Epidermal melanocyte (primary cell): ENCODE measurements at regions not wholly inside any gene's neighbourhood (a gene's known extent, or its start where the extent isn't known, plus 50 kb on each side); places are given as distances from the start of the nearest gene placed in this dataset.
"Not testable (repeated sequence)": the region's sequence is repeated elsewhere in the genome, so short reads cannot be mapped to it uniquely, and the experiment has no call there.

Source experiments
- DNase-seq: peaks from one replicate; pipeline ENCODE4 v3.0.0; 2011; ENCODE audit warnings: low spot score; ENCODE audit not compliant: insufficient read length

GRCh38 chr3:74978684-74979083 is 364.2 kb upstream of the CNTN3 start:
- DNase-seq, result no peak

DNA sequence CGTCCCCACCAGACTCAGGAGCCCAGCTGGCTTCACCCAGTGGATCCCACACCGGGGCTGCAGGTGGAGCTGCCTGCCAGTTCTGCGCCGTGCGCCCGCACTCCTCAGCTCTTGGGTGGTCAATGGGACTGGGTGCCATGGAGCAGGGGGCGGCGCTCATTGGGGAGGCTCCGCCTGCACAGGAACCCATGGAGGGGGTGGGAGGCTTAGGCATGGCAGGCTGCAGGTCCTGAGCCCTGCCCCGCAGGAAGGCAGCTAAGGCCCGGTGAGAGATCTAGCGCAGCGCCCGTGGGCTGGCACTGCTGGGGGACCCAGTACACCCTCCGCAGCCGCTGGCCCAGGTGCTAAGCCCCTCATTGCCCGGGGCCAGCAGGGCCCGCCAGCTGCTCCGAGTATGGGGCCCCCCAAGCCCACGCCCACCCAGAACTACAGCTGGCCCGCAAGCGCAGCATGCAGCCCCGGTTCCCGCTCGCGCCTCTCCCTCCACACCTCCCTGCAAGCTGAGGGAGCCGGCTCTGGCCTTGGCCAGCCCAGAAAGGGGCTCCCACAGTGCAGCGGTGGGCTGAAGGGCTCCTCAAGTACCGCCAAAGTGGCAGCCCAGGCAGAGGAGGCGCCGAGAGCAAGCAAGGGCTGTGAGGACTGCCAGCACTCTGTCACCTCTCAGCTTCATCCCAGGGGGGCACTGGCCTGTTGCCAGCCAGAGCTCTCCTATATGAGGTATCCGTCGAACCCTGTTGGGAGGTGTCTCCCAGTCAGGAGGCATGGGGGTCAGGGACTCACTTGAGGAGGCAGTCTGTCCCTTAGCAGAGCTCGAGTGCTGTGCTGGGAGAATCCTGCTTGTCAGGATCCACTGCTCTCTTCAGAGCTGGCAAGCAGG is 370.8 kb upstream of the CNTN3 start:
- not testable (repeated sequence) for DNase-seq

DNA sequence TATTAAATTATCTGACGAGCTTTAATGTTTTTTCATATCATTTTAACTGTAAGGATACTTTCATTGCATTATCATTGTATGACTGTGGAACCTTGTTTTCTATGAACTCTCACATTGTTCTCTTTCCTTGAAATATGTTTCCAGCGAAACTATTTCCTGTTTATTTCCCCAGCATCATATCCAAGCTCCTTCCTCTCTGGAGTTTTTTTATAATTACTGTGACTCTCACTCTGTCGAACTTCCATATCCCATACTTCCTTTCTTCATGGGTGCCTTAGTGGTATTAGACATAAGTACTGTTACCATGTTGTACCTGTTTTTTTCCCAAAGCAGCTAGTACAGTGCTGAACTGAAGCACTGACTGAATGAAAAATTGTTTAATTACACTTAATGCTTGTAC is 373.6 kb upstream of the CNTN3 start:
- no peak for DNase-seq

DNA sequence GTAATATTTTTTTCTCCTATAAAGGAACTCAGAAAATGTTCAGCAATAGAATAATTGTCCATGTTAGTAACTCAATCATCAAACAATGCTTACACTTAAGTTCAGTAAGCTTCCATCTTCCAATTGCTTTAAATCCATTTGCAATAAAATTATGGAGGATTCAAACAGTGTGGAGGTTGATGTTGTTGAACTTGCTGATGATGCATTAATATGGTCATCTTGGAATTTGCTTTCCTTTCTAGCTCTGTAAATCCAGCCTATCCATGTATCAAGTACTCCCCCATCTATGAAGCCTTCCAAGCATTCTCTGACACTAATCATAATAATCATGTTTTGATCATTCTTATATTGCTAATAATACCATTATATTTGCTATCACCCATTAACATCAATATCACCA is 378.4 kb upstream of the CNTN3 start:
- no peak for DNase-seq

DNA sequence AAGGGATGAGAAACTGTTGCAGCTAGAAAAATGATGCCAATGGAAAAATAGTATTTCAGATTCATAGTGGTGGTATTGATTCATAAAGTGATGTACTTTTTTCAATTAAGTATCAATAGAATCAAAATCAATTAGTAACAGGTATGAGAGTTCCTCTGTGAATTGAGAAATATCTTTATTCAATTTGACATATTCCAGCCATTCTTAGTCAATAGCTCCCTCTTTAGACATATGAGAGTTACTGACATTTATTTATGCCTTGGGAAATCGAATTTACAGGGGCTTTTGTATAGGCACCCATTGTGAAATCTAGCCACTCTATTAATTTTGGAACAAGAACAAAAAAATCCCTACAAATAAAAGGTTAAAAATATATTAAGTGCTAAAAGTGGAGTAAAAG is 386.9 kb upstream of the CNTN3 start:
- DNase-seq, result no peak

DNA sequence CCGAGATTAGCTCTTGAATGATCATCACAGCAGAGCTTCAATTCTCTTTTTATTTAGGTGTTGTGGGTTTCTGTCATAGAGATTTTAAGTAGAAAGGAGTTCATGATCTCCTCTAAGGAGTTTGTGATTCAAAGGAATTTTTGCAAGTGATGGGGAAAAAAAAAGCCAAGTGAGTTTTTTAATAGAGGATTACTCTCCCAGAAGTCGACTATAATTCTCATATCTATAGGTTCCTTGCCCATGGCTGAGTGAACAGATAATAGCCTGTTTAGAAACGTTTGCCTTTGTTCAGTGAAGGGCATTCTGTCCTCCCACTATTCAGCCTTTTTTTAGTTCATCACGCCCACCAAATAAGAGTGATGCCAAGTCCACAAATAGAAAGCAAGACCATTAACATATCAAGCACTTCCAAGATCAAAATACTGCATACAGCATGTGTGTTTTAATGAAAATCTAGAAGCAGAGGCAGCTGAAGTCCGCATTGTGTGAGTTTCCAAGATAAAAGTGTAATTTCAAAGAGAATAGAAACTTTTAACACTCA is 398.4 kb upstream of the CNTN3 start:
- DNase-seq, result no peak

DNA sequence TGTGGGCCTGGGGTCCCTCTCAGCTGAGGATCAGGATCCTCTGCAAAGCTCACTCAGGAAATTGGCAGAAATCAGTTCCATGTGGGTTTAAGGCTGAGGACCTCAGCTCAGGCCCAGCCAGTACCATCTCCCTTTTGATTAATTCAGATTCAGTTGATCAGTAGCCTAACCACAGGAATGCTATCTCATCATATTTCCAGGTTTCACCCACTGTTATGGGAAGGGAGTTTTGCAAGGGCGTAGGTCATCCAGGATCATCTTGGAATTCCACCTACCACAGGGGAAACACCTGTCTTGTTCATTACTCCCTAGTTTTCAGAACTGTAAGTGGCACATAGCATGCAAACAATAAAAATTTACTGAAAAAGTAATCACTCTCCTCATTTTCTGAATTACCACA is 399.5 kb upstream of the CNTN3 start:
- no peak for DNase-seq

- no peak for DNase-seq
Observed at GRCh38 chr3:75015280-75015679, 400.8 kb upstream of the CNTN3 start.

- no peak for DNase-seq
Observed at GRCh38 chr3:75035146-75035545, 420.7 kb upstream of the CNTN3 start.

GRCh38 chr3:75042941-75043340 is 428.5 kb upstream of the CNTN3 start:
- no peak for DNase-seq

DNA sequence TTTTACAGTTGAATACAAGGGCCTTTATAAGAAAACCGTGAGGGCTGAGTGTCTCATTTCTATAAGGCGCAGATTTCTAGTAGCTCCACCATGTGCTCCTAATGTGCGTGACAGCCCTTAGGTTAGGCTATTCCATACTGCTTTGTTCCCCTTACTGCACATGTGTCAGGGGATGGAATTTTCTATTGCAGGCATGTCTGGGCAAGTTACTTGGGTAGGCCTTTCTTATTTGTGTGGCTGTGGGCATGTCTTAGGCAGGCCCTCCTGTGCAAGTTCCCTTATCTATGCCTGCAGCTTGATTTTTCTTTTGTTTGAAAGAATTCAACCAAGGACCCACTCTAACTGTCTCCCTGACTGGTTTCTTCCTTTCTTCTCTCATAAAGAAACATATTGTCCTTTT is 434.2 kb upstream of the CNTN3 start:
- no peak for DNase-seq

DNA sequence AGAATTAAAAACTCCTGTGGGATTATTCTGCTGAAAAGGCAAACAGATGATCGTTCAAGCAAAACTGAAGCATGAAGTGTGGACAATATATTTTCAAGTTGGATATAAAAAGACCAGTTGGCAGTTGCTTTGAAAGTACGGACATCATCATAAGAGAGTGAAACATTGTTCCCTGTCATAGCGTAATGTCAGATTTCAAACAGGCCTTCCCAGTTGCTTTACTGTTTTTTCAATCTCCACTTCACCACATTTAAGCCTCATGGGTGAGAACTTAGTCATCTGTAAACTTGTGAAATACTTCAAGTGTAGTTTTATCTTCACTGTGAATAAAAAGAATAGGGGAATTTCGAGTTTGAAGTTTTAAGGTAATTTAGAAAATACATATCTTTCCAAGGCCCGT is 435.1 kb upstream of the CNTN3 start:
- DNase-seq, result no peak

- DNase-seq, result no peak
Observed at GRCh38 chr3:75059120-75059519, 444.7 kb upstream of the CNTN3 start.

GRCh38 chr3:75061806-75062205 is 447.3 kb upstream of the CNTN3 start:
- DNase-seq, result no peak

DNA sequence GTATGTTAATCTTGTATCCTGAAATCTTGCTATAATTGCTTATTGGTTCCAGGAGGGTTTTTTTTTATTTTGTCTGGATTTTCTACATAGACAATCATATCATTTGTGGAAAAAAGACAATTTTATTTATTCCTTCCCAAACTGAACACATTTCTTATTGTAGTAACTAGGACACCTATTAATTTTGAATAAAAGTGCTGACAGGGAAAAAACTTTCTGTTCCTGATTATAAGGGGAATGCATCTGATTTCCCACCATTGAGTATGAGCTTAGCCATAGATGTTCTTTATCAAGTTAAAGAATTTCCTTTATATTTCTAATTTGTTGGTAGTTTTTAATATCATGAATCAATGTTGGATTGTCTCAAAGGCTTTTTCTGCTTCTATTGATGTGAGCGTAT is 460.7 kb upstream of the CNTN3 start:
- no peak for DNase-seq

- DNase-seq, result no peak
Observed at GRCh38 chr3:75076481-75076880, 462.0 kb upstream of the CNTN3 start.

DNA sequence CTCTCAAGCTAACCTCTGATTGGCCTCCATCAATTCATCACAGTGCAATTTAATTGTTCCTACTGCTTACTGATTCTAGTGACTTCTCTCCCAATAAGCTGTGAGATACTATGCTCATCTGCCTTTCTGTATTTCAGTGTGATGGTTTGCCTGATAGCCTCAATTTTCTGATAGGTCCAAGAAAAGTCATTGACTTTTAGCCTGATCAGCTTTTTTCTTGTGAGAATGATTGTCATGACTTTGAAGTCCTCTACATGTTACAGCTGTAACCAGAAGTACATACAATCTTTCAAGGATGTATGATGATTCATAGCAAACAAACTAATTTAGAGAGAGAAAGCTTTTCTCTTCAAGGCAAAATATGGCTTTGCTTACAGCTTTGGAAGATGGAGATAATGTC is 463.8 kb upstream of the CNTN3 start:
- no peak for DNase-seq

- no peak for DNase-seq
Observed at GRCh38 chr3:75082845-75083244, 468.4 kb upstream of the CNTN3 start.

GRCh38 chr3:75089841-75090240 is 475.4 kb upstream of the CNTN3 start:
- DNase-seq, result no peak

DNA sequence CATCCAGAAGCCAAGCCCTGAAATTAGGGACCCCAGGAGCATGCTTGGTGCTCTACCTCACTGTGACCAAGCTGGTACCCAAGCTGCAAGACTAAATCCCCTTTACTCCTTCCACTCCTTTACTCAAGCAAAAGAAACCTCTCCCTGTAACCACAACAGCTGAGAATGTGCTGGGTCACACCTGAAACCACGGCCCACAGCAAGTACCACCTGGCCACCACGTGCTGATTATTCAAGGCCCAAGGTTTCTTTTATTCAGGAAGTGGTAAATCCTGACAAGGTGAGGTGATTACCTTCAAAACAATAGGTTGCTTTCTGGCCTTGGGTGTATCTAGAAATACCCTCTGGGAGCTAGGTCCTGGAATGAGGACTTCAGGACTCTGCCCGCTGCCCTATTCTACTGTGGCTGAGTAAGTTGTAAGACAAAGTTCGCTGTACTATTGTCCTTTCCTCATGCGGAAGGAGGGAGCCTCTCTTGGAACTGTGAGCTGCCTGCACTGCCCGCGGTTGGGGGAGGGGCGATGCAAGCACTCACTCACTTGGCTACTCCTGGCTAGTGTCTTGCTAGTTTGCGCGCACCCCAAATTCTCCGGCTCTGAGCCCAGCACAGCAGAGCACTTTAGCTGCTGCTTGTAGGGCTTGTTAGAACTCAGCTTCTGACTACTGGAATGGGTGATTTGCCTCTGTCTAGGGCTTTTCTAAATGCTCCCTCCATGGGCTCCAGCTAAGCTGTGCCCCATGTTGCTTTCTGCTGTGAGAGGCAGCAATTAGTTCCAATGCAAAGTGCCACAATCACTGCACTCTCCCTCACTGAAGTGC is 487.1 kb upstream of the CNTN3 start:
- DNase-seq, result no peak

DNA sequence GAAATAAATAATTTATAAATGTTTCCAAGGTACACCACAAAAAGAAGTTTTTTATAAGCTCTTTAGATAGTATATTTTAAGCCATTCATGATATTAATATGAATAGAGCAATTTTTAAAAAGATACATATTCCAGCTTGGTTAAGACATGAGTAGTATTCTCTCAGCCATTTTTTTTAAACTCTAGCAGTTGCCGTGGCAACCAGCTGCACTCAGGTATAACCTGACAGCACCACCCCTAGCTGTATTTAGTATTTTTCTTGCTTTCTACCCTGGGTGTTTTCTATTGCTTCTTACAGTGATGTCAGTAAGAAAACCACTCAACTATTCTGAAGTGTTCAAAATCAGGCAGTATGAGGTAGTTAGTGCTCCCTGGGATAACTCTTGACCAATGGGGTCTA is 496.3 kb upstream of the CNTN3 start:
- no peak for DNase-seq

DNA sequence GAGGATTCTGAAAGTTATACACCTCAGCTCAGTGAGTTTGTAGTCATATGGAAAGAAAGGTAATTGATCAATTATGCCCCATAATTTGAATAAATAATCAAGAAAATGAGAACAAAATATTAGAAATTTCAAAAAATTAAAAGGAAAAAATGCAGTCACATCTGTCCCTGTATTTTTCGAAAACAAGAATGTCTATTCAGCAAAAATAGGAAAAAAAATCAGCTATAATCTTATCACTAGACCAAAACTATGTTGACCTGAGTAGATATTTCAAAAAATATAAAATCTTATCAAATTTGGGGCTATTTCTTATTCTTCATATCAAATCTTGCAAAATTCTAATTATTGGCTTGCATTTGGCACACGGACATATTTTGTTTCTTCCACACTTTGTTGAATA is 501.2 kb upstream of the CNTN3 start:
- DNase-seq, result no peak
